K562 (cell line): ENCODE measurements at regions not wholly inside any gene's neighbourhood (a gene's known extent, or its start where the extent isn't known, plus 50 kb on each side); places are given as distances from the start of the nearest gene placed in this dataset.

Source experiments
- ATAC-seq: fragments of 200-7000 bp; cut with Tn5 transposase; 3 replicates; pipeline ENCODE4 v1.9.1; 2020; ENCODE audit warnings: moderate library complexity
- BruUV-seq: library from RNA; stranded (reverse); fragments of 400-500 nt; replicated peaks from 2 replicates; lab custom pipeline; 2021; lab: Mats Ljungman, UMichigan
- CTCF ChIA-PET: fragments of 300-600 bp; formaldehyde crosslinking; extraction: SDS; loops from one replicate; lab custom pipeline; 2021; ENCODE audit warnings: low intra/inter-chr PET ratio; lab: Yijun Ruan, JAX
- POLR2A ChIA-PET: fragments of 300-600, 350-650 bp; sonication (Branson Sonifier 250); formaldehyde crosslinking; extraction: SDS; loops from one replicate; lab custom pipeline; 2021; ENCODE audit warnings: antibody characterized with exemption, inconsistent platforms; lab: Yijun Ruan, JAX
- DNase-seq, 4 experiments: peaks; one replicate each; pipeline versions ENCODE4 v3.0.0 to v3.0.0-alpha.2; 2011 to 2018; ENCODE audit warnings: low spot score in 3 of 4, mixed read lengths in 3 of 4; ENCODE audit errors: extremely low read depth in 1 of 4
- FAIRE-seq: peaks from 2 replicates; lab custom pipeline; 2011; peaks lifted over from hg19 to GRCh38; lab: Jason Lieb, UNC
- H2AFZ ChIP-seq: 2 replicates; pipeline ENCODE4 v1.6.0; 2011; ENCODE audit warnings: low read depth, low read length, control low read depth, inconsistent platforms
- H3K27ac ChIP-seq: fragments of 200-600 bp; 3 replicates; pipeline ENCODE4 v1.8.0; 2011; ENCODE audit warnings: low read depth, mild to moderate bottlenecking, control low read depth, inconsistent platforms, low read length, moderate library complexity, mixed read lengths; ENCODE audit errors: extremely low read depth
- H3K27me3 ChIP-seq, 2 experiments: fragments of 300-600 bp in 1 of 2; 2 replicates in 1 of 2; 3 replicates in 1 of 2; pipeline versions ENCODE4 v1.6.0 to v1.8.0; 2011; ENCODE audit warnings: inconsistent platforms in 2 of 2, low read length in 2 of 2, mild to moderate bottlenecking in 1 of 2, mixed read lengths in 1 of 2, moderate library complexity in 1 of 2; ENCODE audit not compliant: control insufficient read depth in 2 of 2, insufficient read depth in 2 of 2
- H3K36me3 ChIP-seq: fragments of 300-600 bp; 3 replicates; pipeline ENCODE4 v1.8.0; 2011; ENCODE audit warnings: mild to moderate bottlenecking, low read length, inconsistent platforms; ENCODE audit not compliant: control insufficient read depth, insufficient read depth
- H3K4me1 ChIP-seq, 2 experiments: fragments of 200-600 bp in 1 of 2; replicated peaks in 1 of 2; 2 replicates in 1 of 2; 3 replicates in 1 of 2; pipeline versions ENCODE4 v1.5.1 to v1.8.0; 2011; ENCODE audit warnings: inconsistent platforms in 2 of 2, low read length in 2 of 2, mild to moderate bottlenecking in 1 of 2, mixed read lengths in 1 of 2, moderate library complexity in 1 of 2; ENCODE audit not compliant: control insufficient read depth in 2 of 2, insufficient read depth in 2 of 2
- H3K4me2 ChIP-seq: 2 replicates; pipeline ENCODE4 v1.6.1; 2011; ENCODE audit warnings: low read length, control low read depth, inconsistent platforms, mixed read lengths; ENCODE audit not compliant: insufficient read depth
- H3K4me3 ChIP-seq: fragments of 200-600 bp; sonication (generic), shearing (Covaris generic); 2 replicates; pipeline ENCODE4 v1.5.1; 2016; ENCODE audit warnings: control low read depth, inconsistent platforms
- H3K79me2 ChIP-seq: fragments of 200-600 bp; 3 replicates; pipeline ENCODE4 v1.8.0; 2011; ENCODE audit warnings: low read length, inconsistent platforms; ENCODE audit not compliant: control insufficient read depth, insufficient read depth
- H3K9ac ChIP-seq, 2 experiments: 2 replicates each; pipeline versions ENCODE4 v1.6.0 to v1.6.1; 2011; ENCODE audit warnings: low read depth in 2 of 2, low read length in 2 of 2, control low read depth in 1 of 2, inconsistent platforms in 1 of 2, mild to moderate bottlenecking in 1 of 2, mixed read lengths in 1 of 2; ENCODE audit not compliant: insufficient read depth in 1 of 2
- H3K9me1 ChIP-seq: one replicate; pipeline ENCODE4 v1.6.0; 2011; ENCODE audit warnings: inconsistent platforms, mild to moderate bottlenecking, low read length, moderate library complexity; ENCODE audit not compliant: control insufficient read depth, insufficient read depth
- H3K9me3 ChIP-seq: replicated peaks from 2 replicates; pipeline ENCODE4 v1.5.1; 2011; ENCODE audit warnings: low read depth, low read length, inconsistent platforms; ENCODE audit not compliant: control insufficient read depth, insufficient read depth
- H4K20me1 ChIP-seq: replicated peaks from 2 replicates; pipeline ENCODE4 v1.6.1; 2011; ENCODE audit warnings: low read length, inconsistent platforms, mixed read lengths; ENCODE audit not compliant: control insufficient read depth, insufficient read depth
- GABPB1 ChIP-seq: sonication (generic); formaldehyde crosslinking; IDR thresholded peaks from 2 replicates; pipeline ENCODE4 v1.8.0; 2022; ENCODE audit warnings: mild to moderate bottlenecking, missing genetic modification reagents
- KDM2B ChIP-seq: fragments of 250-450 bp; sonication (Bioruptor Pico); IDR thresholded peaks from 2 replicates; pipeline ENCODE4 v1.8.0; 2021; ENCODE audit warnings: mild to moderate bottlenecking, moderate library complexity
- LARP7 ChIP-seq: fragments of 450-650 bp; IDR thresholded peaks from 2 replicates; pipeline ENCODE4 v1.6.1; 2016
- NR1H2 ChIP-seq: sonication (generic); formaldehyde crosslinking; IDR thresholded peaks from 2 replicates; pipeline ENCODE4 v1.4.0; 2020; ENCODE audit warnings: mild to moderate bottlenecking, missing genetic modification reagents
- PHB ChIP-seq: fragments of 250-450 bp; sonication (Bioruptor Pico); IDR thresholded peaks from 2 replicates; pipeline ENCODE4 v1.5.0; 2021
- TCFL5 ChIP-seq: fragments of 250-450 bp; sonication (Bioruptor Pico); conservative IDR thresholded peaks from 2 replicates; pipeline ENCODE4 v1.6.1; 2021; ENCODE audit warnings: mild to moderate bottlenecking, moderate library complexity, matching md5 sums
- ZNF589 ChIP-seq: fragments of 200-800 bp; sonication (Bioruptor generic); IDR thresholded peaks from 2 replicates; pipeline ENCODE4 v1.6.1; 2016; ENCODE audit warnings: low read depth, missing genetic modification characterization, missing compliant biosample characterization
- ZNF75A ChIP-seq: fragments of 450-650 bp; formaldehyde crosslinking; IDR thresholded peaks from 2 replicates; pipeline ENCODE4 v1.4.0; 2020; ENCODE audit warnings: mild to moderate bottlenecking
- WGBS: fragments of 100-300 bp; shearing (Covaris generic); methylation state at CpG from one replicate; pipeline ENCODE4 v1.1.6; 2016; ENCODE audit warnings: low coverage, mixed read lengths; ENCODE audit not compliant: insufficient coverage; ENCODE audit errors: missing lambda C conversion rate; 5-methylcytosine and 5-hydroxymethylcytosine counted together
- in situ Hi-C: fragments of 300-500 bp; cut with MboI; formaldehyde crosslinking; loops from 4 replicates; pipeline ENCODE4 v1.15.0; 2018; ENCODE audit warnings: inconsistent platforms, mixed read lengths
- intact Hi-C: fragments of 100-400 bp; cut with micrococcal nuclease; formaldehyde crosslinking; loops from 2 replicates; pipeline ENCODE4 v1.14.2; 2022
- TF ChIP-seq, protein P1 (sequence below): fragments of 450-650 bp; formaldehyde crosslinking; IDR thresholded peaks from 2 replicates; pipeline ENCODE4 v1.4.0; 2022; ENCODE audit warnings: missing genetic modification characterization
- TF ChIP-seq, protein P2 (sequence below): sonication (generic); formaldehyde crosslinking; IDR thresholded peaks from 2 replicates; pipeline ENCODE4 v1.8.1; 2023; ENCODE audit warnings: mild to moderate bottlenecking, missing genetic modification reagents, moderate library complexity
- TF ChIP-seq, protein P3 (sequence below), 2 experiments: IDR thresholded peaks; 2 replicates each; pipeline ENCODE4 v1.6.1; 2011; ENCODE audit warnings: borderline replicate concordance in 1 of 2, control low read depth in 1 of 2, low read depth in 1 of 2, low read length in 1 of 2, mild to moderate bottlenecking in 1 of 2, mixed read lengths in 1 of 2, moderate library complexity in 1 of 2; ENCODE audit not compliant: insufficient read depth in 1 of 2, insufficient read length in 1 of 2, poor library complexity in 1 of 2, severe bottlenecking in 1 of 2; ENCODE audit errors: extremely low read depth in 1 of 2

DNA sequence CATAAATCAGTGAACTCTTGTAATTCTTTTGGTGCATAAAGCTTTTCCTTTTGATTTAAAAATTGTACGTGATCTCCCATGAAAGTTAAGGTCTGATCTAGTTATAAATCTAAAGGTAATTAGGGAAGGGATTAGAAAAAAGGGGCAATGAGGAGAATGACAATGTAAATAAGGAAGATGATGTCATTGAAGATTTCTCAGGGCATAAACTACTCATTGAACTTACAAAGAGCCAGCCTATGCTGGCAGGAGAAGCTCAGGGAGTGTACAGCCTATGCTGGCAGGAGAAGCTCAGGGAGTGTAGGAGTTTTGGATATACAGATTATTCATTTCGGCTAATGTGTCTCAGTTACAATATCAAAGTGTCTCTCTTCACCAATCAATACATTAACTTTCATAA lies 1533.5 kb upstream of the ADGRL3 start:
- POLR2A ChIA-PET = no interaction called here
- no peaks in the 10 kb centered on the region for H3K9me3 ChIP-seq
- WGBS = 0% methylated on average over 2 of the region's 2 CpGs
- H3K27me3 ChIP-seq = no peaks in the 10 kb centered on the region
- DNase-seq (no peak), ATAC-seq (no peak), FAIRE-seq (no peak)
- H3K27ac ChIP-seq = no peak overlapping the region
- intact Hi-C loops (no loop called here), in situ Hi-C loops (no loop called here)
- H2AFZ ChIP-seq = no peak overlapping the region
- H3K79me2 ChIP-seq = no peaks in the 10 kb centered on the region
- H3K4me2 ChIP-seq = no peak overlapping the region
- CTCF ChIA-PET = no interaction called here
- H3K4me1 ChIP-seq = no peaks in the 10 kb centered on the region
- no peaks in the 10 kb centered on the region for H3K9me1 ChIP-seq
- no peak overlapping the region for H3K9ac ChIP-seq
- H3K4me3 ChIP-seq = no peak overlapping the region
- TF ChIP-seq, protein P1, sequence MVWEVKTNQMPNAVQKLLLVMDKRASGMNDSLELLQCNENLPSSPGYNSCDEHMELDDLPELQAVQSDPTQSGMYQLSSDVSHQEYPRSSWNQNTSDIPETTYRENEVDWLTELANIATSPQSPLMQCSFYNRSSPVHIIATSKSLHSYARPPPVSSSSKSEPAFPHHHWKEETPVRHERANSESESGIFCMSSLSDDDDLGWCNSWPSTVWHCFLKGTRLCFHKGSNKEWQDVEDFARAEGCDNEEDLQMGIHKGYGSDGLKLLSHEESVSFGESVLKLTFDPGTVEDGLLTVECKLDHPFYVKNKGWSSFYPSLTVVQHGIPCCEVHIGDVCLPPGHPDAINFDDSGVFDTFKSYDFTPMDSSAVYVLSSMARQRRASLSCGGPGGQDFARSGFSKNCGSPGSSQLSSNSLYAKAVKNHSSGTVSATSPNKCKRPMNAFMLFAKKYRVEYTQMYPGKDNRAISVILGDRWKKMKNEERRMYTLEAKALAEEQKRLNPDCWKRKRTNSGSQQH (CRISPR knock-in tag) = no peak
- TF ChIP-seq NR1H2 (CRISPR knock-in tag) (no peak), ZNF589 (CRISPR knock-in tag) (no peak), PHB (CRISPR knock-in tag) (no peak), ZNF75A (CRISPR knock-in tag) (no peak), LARP7 (no peak), GABPB1 (CRISPR knock-in tag) (no peak), TCFL5 (no peak), KDM2B (CRISPR knock-in tag) (no peak)
- TF ChIP-seq, protein P2, sequence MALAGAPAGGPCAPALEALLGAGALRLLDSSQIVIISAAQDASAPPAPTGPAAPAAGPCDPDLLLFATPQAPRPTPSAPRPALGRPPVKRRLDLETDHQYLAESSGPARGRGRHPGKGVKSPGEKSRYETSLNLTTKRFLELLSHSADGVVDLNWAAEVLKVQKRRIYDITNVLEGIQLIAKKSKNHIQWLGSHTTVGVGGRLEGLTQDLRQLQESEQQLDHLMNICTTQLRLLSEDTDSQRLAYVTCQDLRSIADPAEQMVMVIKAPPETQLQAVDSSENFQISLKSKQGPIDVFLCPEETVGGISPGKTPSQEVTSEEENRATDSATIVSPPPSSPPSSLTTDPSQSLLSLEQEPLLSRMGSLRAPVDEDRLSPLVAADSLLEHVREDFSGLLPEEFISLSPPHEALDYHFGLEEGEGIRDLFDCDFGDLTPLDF (CRISPR knock-in tag) = no peak
- TF ChIP-seq, protein P3, sequence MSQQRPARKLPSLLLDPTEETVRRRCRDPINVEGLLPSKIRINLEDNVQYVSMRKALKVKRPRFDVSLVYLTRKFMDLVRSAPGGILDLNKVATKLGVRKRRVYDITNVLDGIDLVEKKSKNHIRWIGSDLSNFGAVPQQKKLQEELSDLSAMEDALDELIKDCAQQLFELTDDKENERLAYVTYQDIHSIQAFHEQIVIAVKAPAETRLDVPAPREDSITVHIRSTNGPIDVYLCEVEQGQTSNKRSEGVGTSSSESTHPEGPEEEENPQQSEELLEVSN (IDR thresholded peaks at IDR 0.05; ENCODE audit: borderline replicate concordance in 1 of 2, extremely low read depth in 1 of 2, insufficient read depth in 1 of 2, insufficient read length in 1 of 2, low read depth in 1 of 2, low read length in 1 of 2, poor library complexity in 1 of 2, severe bottlenecking in 1 of 2) = no peak
- no peaks in the 10 kb centered on the region for H4K20me1 ChIP-seq
- no TSS peak for BruUV-seq
- H3K36me3 ChIP-seq = no peaks in the 10 kb centered on the region
